MM.1S (cell line): ENCODE measurements at regions not wholly inside any gene's neighbourhood (a gene's known extent, or its start where the extent isn't known, plus 50 kb on each side); places are given as distances from the start of the nearest gene placed in this dataset.

Experiments used
- DNase-seq: peaks from one replicate; pipeline ENCODE4 v3.0.0-alpha.2; 2015
- H2AFZ ChIP-seq: fragments of 300-600 bp; sonication (generic); 2 replicates; pipeline ENCODE4 v1.6.0; 2016; ENCODE audit warnings: antibody characterized with exemption, low read length
- H3F3A ChIP-seq: fragments of 300-600 bp; sonication (generic); 2 replicates; pipeline ENCODE4 v1.6.1; 2016; ENCODE audit warnings: mild to moderate bottlenecking, antibody characterized with exemption, low read length, moderate library complexity, mixed read lengths; ENCODE audit not compliant: insufficient read depth
- H3K27ac ChIP-seq: fragments of 300-600 bp; sonication (generic); 2 replicates; pipeline ENCODE4 v1.5.1; 2016; ENCODE audit warnings: mild to moderate bottlenecking, low read length
- H3K27me3 ChIP-seq: fragments of 300-600 bp; sonication (generic); replicated peaks from 2 replicates; pipeline ENCODE4 v1.6.0; 2016; ENCODE audit warnings: low read length; ENCODE audit not compliant: insufficient read depth
- H3K36me3 ChIP-seq: fragments of 300-600 bp; sonication (generic); replicated peaks from 2 replicates; pipeline ENCODE4 v1.6.1; 2016; ENCODE audit warnings: mild to moderate bottlenecking, low read length, mixed read lengths; ENCODE audit not compliant: insufficient read depth
- H3K4me1 ChIP-seq: fragments of 300-600 bp; sonication (generic); 2 replicates; pipeline ENCODE4 v1.6.1; 2016; ENCODE audit warnings: low read length, mixed read lengths
- H3K4me2 ChIP-seq: fragments of 300-600 bp; sonication (generic); 2 replicates; pipeline ENCODE4 v1.6.0; 2016; ENCODE audit warnings: low read depth, low read length
- H3K4me3 ChIP-seq: fragments of 300-600 bp; sonication (generic); 2 replicates; pipeline ENCODE4 v1.5.1; 2016; ENCODE audit warnings: low read length, mixed read lengths
- H3K79me2 ChIP-seq: fragments of 300-600 bp; sonication (generic); 2 replicates; pipeline ENCODE4 v1.6.1; 2016; ENCODE audit warnings: mixed run types, low read length, mixed read lengths
- H3K9ac ChIP-seq: fragments of 300-600 bp; sonication (generic); 2 replicates; pipeline ENCODE4 v1.6.1; 2016; ENCODE audit warnings: low read length, mixed read lengths
- H3K9me2 ChIP-seq: fragments of 300-600 bp; sonication (generic); replicated peaks from 2 replicates; pipeline ENCODE4 v1.6.1; 2016; ENCODE audit warnings: mild to moderate bottlenecking, low read length, mixed read lengths; ENCODE audit not compliant: insufficient read depth
- H3K9me3 ChIP-seq: fragments of 300-600 bp; sonication (generic); replicated peaks from 2 replicates; pipeline ENCODE4 v1.6.1; 2016; ENCODE audit warnings: mild to moderate bottlenecking, low read length, mixed read lengths; ENCODE audit not compliant: insufficient read depth
- H4K20me1 ChIP-seq: fragments of 300-600 bp; sonication (generic); 2 replicates; pipeline ENCODE4 v1.6.1; 2016; ENCODE audit warnings: mild to moderate bottlenecking, low read length, moderate library complexity, mixed read lengths; ENCODE audit not compliant: insufficient read depth
- CTCF ChIP-seq: fragments of 300-600 bp; sonication (generic); IDR thresholded peaks from 2 replicates; pipeline ENCODE4 v1.5.1; 2016; ENCODE audit warnings: antibody characterized with exemption, low read length, mixed read lengths
- EZH2 ChIP-seq: fragments of 300-600 bp; sonication (generic); optimal IDR thresholded peaks from 2 replicates; pipeline ENCODE3; 2017; ENCODE audit warnings: low read depth, mild to moderate bottlenecking, antibody characterized with exemption, low read length, mixed read lengths
- EZH2phosphoT487 ChIP-seq: fragments of 300-600 bp; sonication (generic); IDR thresholded peaks from 2 replicates; pipeline ENCODE4 v1.6.1; 2018; ENCODE audit warnings: antibody characterized with exemption, low read length

- Histone ChIP-seq H3K4me2 (no peak overlapping the region), H3F3A (no peaks in the 10 kb centered on the region), H3K9me3 (no peaks in the 10 kb centered on the region), H3K9me2 (no peaks in the 10 kb centered on the region), H3K4me1 (no peaks in the 10 kb centered on the region), H3K27me3 (no peaks in the 10 kb centered on the region), H3K27ac (no peak overlapping the region), H3K79me2 (no peaks in the 10 kb centered on the region), H3K36me3 (no peaks in the 10 kb centered on the region), H2AFZ (no peak overlapping the region), H3K9ac (no peak overlapping the region), H4K20me1 (no peaks in the 10 kb centered on the region), H3K4me3 (no peak overlapping the region)
- TF ChIP-seq CTCF (no peak), EZH2phosphoT487 (no peak)
- DNase-seq: no peak
These were observed 399.0 kb downstream of the PABPC4L start for GRCh38 chr4:133802359-133803140.

- Histone ChIP-seq H3K4me1 (no peaks in the 10 kb centered on the region), H3K27me3 (no peaks in the 10 kb centered on the region), H3F3A (no peaks in the 10 kb centered on the region), H3K4me3 (no peak overlapping the region), H3K9me2 (no peaks in the 10 kb centered on the region), H3K36me3 (no peaks in the 10 kb centered on the region), H3K79me2 (no peaks in the 10 kb centered on the region), H4K20me1 (no peaks in the 10 kb centered on the region), H3K4me2 (no peak overlapping the region), H2AFZ (no peak overlapping the region), H3K27ac (no peak overlapping the region), H3K9ac (no peak overlapping the region), H3K9me3 (no peaks in the 10 kb centered on the region)
- no peak for DNase-seq
- TF ChIP-seq CTCF: no peak
- no peak for TF ChIP-seq EZH2phosphoT487
- no peak for TF ChIP-seq EZH2
These were observed 399.7 kb downstream of the PABPC4L start for GRCh38 chr4:133801883-133802282.

- H3K9ac ChIP-seq: no peak overlapping the region
- no peaks in the 10 kb centered on the region for H3K9me3 ChIP-seq
- no peaks in the 10 kb centered on the region for H3K27me3 ChIP-seq
- DNase-seq: no peak
- TF ChIP-seq EZH2phosphoT487 (no peak), CTCF (no peak), EZH2 (no peak)
- no peak overlapping the region for H2AFZ ChIP-seq
- no peaks in the 10 kb centered on the region for H3K36me3 ChIP-seq
- no peak overlapping the region for H3K27ac ChIP-seq
- no peak overlapping the region for H3K4me3 ChIP-seq
- H3K9me2 ChIP-seq: no peaks in the 10 kb centered on the region
- H3K4me2 ChIP-seq: no peak overlapping the region
- no peaks in the 10 kb centered on the region for H3F3A ChIP-seq
- H4K20me1 ChIP-seq: no peaks in the 10 kb centered on the region
- H3K4me1 ChIP-seq: no peaks in the 10 kb centered on the region
- H3K79me2 ChIP-seq: no peaks in the 10 kb centered on the region
These were observed 400.6 kb downstream of the PABPC4L start for GRCh38 chr4:133800966-133801365.
